ENCODE measurements at regions not wholly inside any gene's neighbourhood (a gene's known extent, or its start where the extent isn't known, plus 50 kb on each side); places are given as distances from the start of the nearest gene placed in this dataset.
"Not testable (repeated sequence)": the region's sequence is repeated elsewhere in the genome, so short reads cannot be mapped to it uniquely, and the experiment has no call there.

GRCh38 chr22:48499456-48500425, 1327.9 kb downstream of the BRD1 start:
- DNase-seq: no peak

- no peak for DNase-seq
Observed at GRCh38 chr22:48498526-48499331, 1328.9 kb downstream of the BRD1 start.

GRCh38 chr22:48497743-48498520, 1329.7 kb downstream of the BRD1 start:
- DNase-seq: not testable (repeated sequence)

GRCh38 chr22:48496987-48497650, 1330.6 kb downstream of the BRD1 start:
- no peak for DNase-seq

- no peak for DNase-seq
Observed at GRCh38 chr22:48496226-48496845, 1331.3 kb downstream of the BRD1 start.

- DNase-seq: no peak
Observed at GRCh38 chr22:48495751-48496080, 1332.0 kb downstream of the BRD1 start.

GRCh38 chr22:48494968-48495750, 1332.5 kb downstream of the BRD1 start:
- no peak for DNase-seq

- no peak for DNase-seq
Observed at GRCh38 chr22:48494256-48494967, 1333.3 kb downstream of the BRD1 start.

- no peak for DNase-seq
Observed at GRCh38 chr22:48493733-48494132, 1333.9 kb downstream of the BRD1 start.

GRCh38 chr22:48492366-48493320, 1335.0 kb downstream of the BRD1 start:
- no peak for DNase-seq

GRCh38 chr22:48491451-48491941, 1336.2 kb downstream of the BRD1 start:
- no peak for DNase-seq

GRCh38 chr22:48490500-48491411, 1336.9 kb downstream of the BRD1 start:
- DNase-seq: no peak

GRCh38 chr22:48489551-48490499, 1337.8 kb downstream of the BRD1 start:
- no peak for DNase-seq

- DNase-seq: no peak
Observed at GRCh38 chr22:48488611-48489511, 1338.8 kb downstream of the BRD1 start.

GRCh38 chr22:48488149-48488551, 1339.5 kb downstream of the BRD1 start:
- no peak for DNase-seq

- DNase-seq: no peak
Observed at GRCh38 chr22:48486558-48486957, 1341.1 kb downstream of the BRD1 start.
